GM18519 (cell line): ENCODE measurements at regions not wholly inside any gene's neighbourhood (a gene's known extent, or its start where the extent isn't known, plus 50 kb on each side); places are given as distances from the start of the nearest gene placed in this dataset.

ENCODE experiments used
- ATAC-seq: cut with Tn5 transposase; IDR thresholded peaks from one replicate; pipeline ENCODE4 v1.9.1; 2021; ENCODE audit warnings: mild to moderate bottlenecking, moderate library complexity; ENCODE audit not compliant: unreplicated experiment, low FRiP score

GRCh38 chr1:173417563-173417962 is 59.6 kb upstream of the PRDX6 start:
- no peak for ATAC-seq

DNA sequence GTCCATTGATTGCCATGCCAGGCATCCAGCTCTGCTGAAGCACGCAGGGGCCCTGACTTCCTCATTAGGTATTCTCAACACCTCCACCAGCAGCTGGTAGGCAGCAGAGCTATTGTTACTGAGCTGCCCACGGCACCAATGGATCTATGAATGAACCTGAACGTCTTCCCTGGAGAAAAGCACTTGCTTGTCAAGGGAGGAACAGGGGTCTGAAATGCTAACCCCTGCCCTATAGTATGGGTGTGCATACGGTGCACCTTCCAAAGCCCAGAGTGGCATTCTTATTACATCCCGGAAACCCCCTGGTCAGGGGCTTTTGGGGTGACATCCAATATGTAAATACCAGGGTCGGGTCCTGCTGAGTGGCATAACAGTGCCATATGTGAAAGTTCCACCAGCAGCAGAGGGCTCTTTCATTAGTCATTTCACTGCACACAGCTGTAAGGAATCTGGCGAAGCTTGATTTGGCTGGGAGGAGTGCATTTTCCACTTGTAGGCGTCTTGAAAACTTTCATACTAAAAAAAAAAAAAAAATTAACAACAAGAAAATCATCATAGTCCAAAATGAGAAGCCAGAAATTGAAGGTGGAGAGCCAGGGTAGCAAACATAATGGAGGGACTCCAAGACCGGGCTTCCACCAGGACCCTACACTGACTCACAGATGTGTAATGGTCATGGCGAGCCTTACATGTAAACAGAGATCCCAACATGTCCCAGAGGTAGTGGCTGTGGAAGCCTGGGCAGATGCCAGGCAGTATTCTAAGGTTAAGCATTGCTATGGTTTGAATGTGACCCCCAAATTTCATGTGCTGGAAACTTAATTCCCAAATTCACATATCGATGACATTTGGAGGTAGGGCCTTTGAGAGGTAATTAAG is 58.8 kb upstream of the PRDX6 start:
- ATAC-seq, result no peak

DNA sequence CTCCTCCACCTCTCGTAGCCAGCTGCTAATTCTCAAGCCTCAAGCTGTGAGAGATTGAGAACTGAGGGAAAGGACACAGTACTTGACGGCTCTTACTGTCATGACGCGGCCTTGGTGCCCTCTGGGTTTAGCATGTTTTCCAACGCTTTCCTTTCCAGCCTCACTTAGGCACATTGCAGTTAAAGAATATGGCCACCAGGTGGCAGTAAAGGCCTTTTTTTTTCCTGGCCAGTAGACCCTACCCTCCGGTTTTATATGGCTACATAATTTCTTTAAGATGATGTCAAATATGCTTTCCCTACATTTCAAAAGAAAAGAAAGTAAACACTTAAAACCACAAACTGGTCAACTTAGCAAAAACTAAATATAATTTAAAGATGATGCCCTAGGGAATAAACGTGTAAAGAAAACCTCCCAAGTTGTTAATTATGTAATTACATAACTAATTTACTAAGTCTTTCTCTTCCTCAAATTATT is 56.8 kb upstream of the PRDX6 start:
- no peak for ATAC-seq

DNA sequence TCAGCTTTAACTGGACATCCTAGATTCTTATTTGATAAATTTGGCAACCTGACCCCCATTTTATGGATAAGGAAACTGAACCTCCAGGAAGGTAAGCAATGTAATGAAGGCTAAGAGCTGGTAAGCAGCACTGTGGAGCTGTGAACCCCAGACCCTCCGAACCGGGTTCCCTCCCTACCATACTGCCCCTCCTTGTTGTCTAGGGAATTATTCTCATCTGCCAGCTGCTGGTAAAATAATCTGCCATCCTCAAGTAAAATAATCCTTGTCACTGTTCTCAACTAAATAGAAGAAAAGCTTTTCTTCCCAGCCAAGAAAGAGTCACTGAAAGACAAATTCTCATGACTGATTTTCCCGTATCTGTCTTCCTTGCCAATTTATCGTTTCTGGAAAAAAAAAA is 55.8 kb upstream of the PRDX6 start:
- no peak for ATAC-seq

DNA sequence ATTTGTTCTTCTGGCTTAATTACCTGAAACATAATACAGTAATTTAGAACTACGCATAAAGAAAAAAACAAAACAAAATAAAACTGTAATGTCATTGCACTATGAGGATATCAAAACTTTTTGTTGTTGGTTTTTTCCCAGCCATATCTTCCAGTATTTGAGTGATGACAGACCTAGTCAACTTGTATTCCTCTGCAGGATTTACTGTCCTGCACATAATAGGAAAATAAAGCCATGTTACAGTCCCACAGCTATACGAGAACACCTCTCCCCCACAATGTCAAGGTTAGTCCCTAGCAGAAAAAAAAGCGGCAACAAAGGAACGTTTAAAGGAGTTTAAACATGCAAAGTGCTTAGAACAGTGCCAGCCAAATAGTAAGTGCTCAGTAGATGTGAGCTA is 55.3 kb upstream of the PRDX6 start:
- ATAC-seq, result no peak

- no peak for ATAC-seq
These were observed 54.6 kb upstream of the PRDX6 start for GRCh38 chr1:173422456-173422976.

GRCh38 chr1:173423291-173423690 is 53.8 kb upstream of the PRDX6 start:
- no peak for ATAC-seq

- ATAC-seq, result no peak
These were observed 53.0 kb upstream of the PRDX6 start for GRCh38 chr1:173424143-173424542.

GRCh38 chr1:173424782-173425407 is 52.2 kb upstream of the PRDX6 start:
- ATAC-seq, result no peak

GRCh38 chr1:173426057-173426456 is 51.1 kb upstream of the PRDX6 start:
- ATAC-seq, result no peak

DNA sequence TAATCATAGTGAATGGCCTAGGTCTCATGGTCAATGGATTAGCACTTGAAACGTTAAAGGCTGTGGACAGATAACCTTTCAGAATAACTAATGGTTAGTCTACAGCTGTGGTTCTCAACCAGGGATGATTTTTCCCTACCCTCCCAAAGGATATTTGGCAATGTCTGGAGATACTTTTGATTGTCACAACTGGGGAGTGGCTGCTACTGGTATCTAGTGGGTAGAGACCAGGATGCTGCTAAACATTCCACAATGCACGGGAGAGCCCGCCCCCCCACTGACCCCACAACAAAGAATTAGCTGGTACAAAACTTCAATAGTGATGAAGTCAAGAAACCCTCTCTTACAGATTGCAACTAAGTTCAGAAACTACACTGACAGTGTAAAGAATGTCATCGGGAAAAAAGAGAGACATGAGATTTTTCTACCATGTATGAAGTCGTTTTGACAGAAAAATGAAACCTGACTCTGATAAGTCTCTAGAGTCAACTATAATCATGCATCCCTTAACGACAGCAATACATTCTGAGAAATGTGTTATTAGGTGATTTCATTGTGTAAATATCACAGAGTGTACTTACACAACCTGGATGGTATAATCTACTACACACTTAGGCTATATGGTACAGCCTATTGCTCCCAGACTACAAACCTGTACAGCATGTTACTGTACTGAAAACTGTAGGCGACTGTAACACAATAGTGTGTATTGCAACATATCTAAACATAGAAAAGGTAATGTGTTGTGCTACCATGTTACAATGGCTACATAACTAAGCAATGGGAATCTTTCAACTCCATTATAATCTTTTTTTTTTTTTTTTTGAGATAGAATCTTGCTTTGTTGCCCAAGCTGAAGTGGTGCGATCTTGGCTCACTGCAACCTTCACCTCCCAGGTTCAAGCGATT is 49.7 kb upstream of the PRDX6 start:
- no peak for ATAC-seq
